Astrocyte (in vitro differentiated cells and primary cell): ENCODE measurements at regions not wholly inside any gene's neighbourhood (a gene's known extent, or its start where the extent isn't known, plus 50 kb on each side); places are given as distances from the start of the nearest gene placed in this dataset.

Source experiments
- CTCF ChIP-seq: IDR thresholded peaks from 2 replicates; pipeline ENCODE4 v1.5.1; 2011; ENCODE audit warnings: low read depth, mild to moderate bottlenecking, inconsistent platforms, low read length, moderate library complexity; ENCODE audit not compliant: insufficient read depth
- EZH2 ChIP-seq: IDR thresholded peaks from 2 replicates; pipeline ENCODE4 v1.6.1; 2012; ENCODE audit warnings: mild to moderate bottlenecking, low read length, inconsistent platforms; ENCODE audit not compliant: insufficient read depth

GRCh38 chr3:28623106-28623505 is 274.5 kb upstream of the AZI2 start:
- no peak for TF ChIP-seq CTCF
- no peak for TF ChIP-seq EZH2
